Activated CD4-positive, alpha-beta T cell treated with anti-CD3 and anti-CD28 coated beads, Interleukin-2, amount 10 ng/mL, durations not matched to agents 7 days and 5 days (primary cell): ENCODE measurements at regions not wholly inside any gene's neighbourhood (a gene's known extent, or its start where the extent isn't known, plus 50 kb on each side); places are given as distances from the start of the nearest gene placed in this dataset.
A peak's percentile ranks its signal among the peaks of the same experiment; 100 is the strongest.

Source experiments
- CTCF ChIA-PET: fragments of 350-600 bp; sonication (Branson Sonifier 250); formaldehyde crosslinking; loops from one replicate; lab custom pipeline; 2021; ENCODE audit warnings: antibody characterized with exemption; lab: Charles Lee
- POLR2A ChIA-PET: fragments of 350-600 bp; sonication (Branson Sonifier 250); formaldehyde crosslinking; loops from one replicate; lab custom pipeline; 2021; ENCODE audit warnings: antibody characterized with exemption; lab: Charles Lee
- DNase-seq: peaks from one replicate; pipeline ENCODE4 v3.0.0-alpha.2; 2020
- H3K27ac Mint-ChIP-seq: one replicate; pipeline ENCODE4 v1.8.0; 2021; ENCODE audit warnings: mild to moderate bottlenecking, moderate library complexity, mixed read lengths
- H3K27me3 Mint-ChIP-seq: one replicate; pipeline ENCODE4 v1.8.0; 2021; ENCODE audit warnings: mixed read lengths
- H3K36me3 Mint-ChIP-seq: one replicate; pipeline ENCODE4 v1.8.0; 2021; ENCODE audit warnings: low read depth, mixed read lengths
- H3K4me1 Mint-ChIP-seq: one replicate; pipeline ENCODE4 v1.8.0; 2021; ENCODE audit warnings: mixed read lengths
- H3K4me3 Mint-ChIP-seq: one replicate; pipeline ENCODE4 v1.8.0; 2021; ENCODE audit warnings: mild to moderate bottlenecking, moderate library complexity, mixed read lengths
- H3K9me3 Mint-ChIP-seq: one replicate; pipeline ENCODE4 v1.8.0; 2021; ENCODE audit warnings: mixed read lengths

GRCh38 chr9:108586471-108587139 lies 269.2 kb downstream of the ACTL7B start:
- no peaks in the 10 kb centered on the region for H3K9me3 Mint-ChIP-seq
- H3K27ac Mint-ChIP-seq = no peak overlapping the region
- H3K4me1 Mint-ChIP-seq = no peaks in the 10 kb centered on the region
- H3K36me3 Mint-ChIP-seq = no peaks in the 10 kb centered on the region
- DNase-seq = no peak
- no peaks in the 10 kb centered on the region for H3K27me3 Mint-ChIP-seq
- no peak overlapping the region for H3K4me3 Mint-ChIP-seq
- POLR2A ChIA-PET = no interaction called here
- CTCF ChIA-PET = no interaction called here

- POLR2A ChIA-PET = no interaction called here
- no peaks in the 10 kb centered on the region for H3K9me3 Mint-ChIP-seq
Observed at GRCh38 chr9:108584860-108585259, 270.9 kb downstream of the ACTL7B start.

GRCh38 chr9:108582726-108583125 lies 273.1 kb downstream of the ACTL7B start:
- no peak overlapping the region for H3K27ac Mint-ChIP-seq
- no peaks in the 10 kb centered on the region for H3K36me3 Mint-ChIP-seq
- ChIA-PET POLR2A (no interaction called here), CTCF (no interaction called here)
- H3K9me3 Mint-ChIP-seq = no peaks in the 10 kb centered on the region
- DNase-seq = no peak
- H3K4me3 Mint-ChIP-seq = no peak overlapping the region
- no peaks in the 10 kb centered on the region for H3K27me3 Mint-ChIP-seq
- H3K4me1 Mint-ChIP-seq = no peaks in the 10 kb centered on the region

More at GRCh38 chr9:108584860-108585259, 270.9 kb downstream of the ACTL7B start:
- DNase-seq = no peak
- no peaks in the 10 kb centered on the region for H3K36me3 Mint-ChIP-seq
- H3K4me1 Mint-ChIP-seq = no peaks in the 10 kb centered on the region
- H3K27ac Mint-ChIP-seq = no peak overlapping the region
- H3K27me3 Mint-ChIP-seq = no peaks in the 10 kb centered on the region
- H3K4me3 Mint-ChIP-seq = no peak overlapping the region
- CTCF ChIA-PET = no interaction called here

GRCh38 chr9:108579757-108580439 lies 275.9 kb downstream of the ACTL7B start:
- H3K27ac Mint-ChIP-seq = no peak overlapping the region
- POLR2A ChIA-PET = no interaction called here

GRCh38 chr9:108575276-108575675 lies 280.5 kb downstream of the ACTL7B start:
- no peak for DNase-seq
- H3K27ac Mint-ChIP-seq = no peak overlapping the region
- H3K36me3 Mint-ChIP-seq = no peaks in the 10 kb centered on the region
- no peaks in the 10 kb centered on the region for H3K4me1 Mint-ChIP-seq
- no peaks in the 10 kb centered on the region for H3K27me3 Mint-ChIP-seq
- H3K9me3 Mint-ChIP-seq = no peaks in the 10 kb centered on the region
- CTCF ChIA-PET = no interaction called here
- no peak overlapping the region for H3K4me3 Mint-ChIP-seq
- POLR2A ChIA-PET = no interaction called here

More at GRCh38 chr9:108579757-108580439, 275.9 kb downstream of the ACTL7B start:
- no peaks in the 10 kb centered on the region for H3K4me1 Mint-ChIP-seq
- no peaks in the 10 kb centered on the region for H3K36me3 Mint-ChIP-seq
- H3K27me3 Mint-ChIP-seq = no peaks in the 10 kb centered on the region
- no peak for DNase-seq
- no peak overlapping the region for H3K4me3 Mint-ChIP-seq
- no peaks in the 10 kb centered on the region for H3K9me3 Mint-ChIP-seq
- CTCF ChIA-PET = no interaction called here

GRCh38 chr9:108569624-108570023 lies 286.2 kb downstream of the ACTL7B start:
- Mint-ChIP-seq H3K27me3 (no peaks in the 10 kb centered on the region), H3K36me3 (no peaks in the 10 kb centered on the region), H3K4me1 (no peaks in the 10 kb centered on the region), H3K9me3 (no peaks in the 10 kb centered on the region), H3K4me3 (no peak overlapping the region), H3K27ac (no peak overlapping the region)
- no peak for DNase-seq
- ChIA-PET POLR2A (no interaction called here), CTCF (no interaction called here)

GRCh38 chr9:108568093-108568492 lies 287.7 kb downstream of the ACTL7B start:
- Mint-ChIP-seq H3K9me3 (no peaks in the 10 kb centered on the region), H3K36me3 (no peaks in the 10 kb centered on the region), H3K27ac (no peak overlapping the region), H3K27me3 (no peaks in the 10 kb centered on the region), H3K4me1 (no peaks in the 10 kb centered on the region), H3K4me3 (no peak overlapping the region)
- CTCF ChIA-PET = no interaction called here
- POLR2A ChIA-PET = interaction anchor here (0.6 kb wide), 1 partner anchor 16 kb away, joined by 3 read pairs; no protein-coding TSS in a partner anchor
- no peak for DNase-seq

GRCh38 chr9:108567571-108567970 lies 288.2 kb downstream of the ACTL7B start:
- Mint-ChIP-seq H3K4me1 (no peaks in the 10 kb centered on the region), H3K27me3 (no peaks in the 10 kb centered on the region), H3K9me3 (no peaks in the 10 kb centered on the region), H3K36me3 (no peaks in the 10 kb centered on the region), H3K27ac (no peak overlapping the region), H3K4me3 (no peak overlapping the region)
- ChIA-PET POLR2A (interaction anchor here (0.6 kb wide), 1 partner anchor 17 kb away, joined by 3 read pairs; no protein-coding TSS in a partner anchor), CTCF (no interaction called here)
- DNase-seq = no peak

- ChIA-PET CTCF (no interaction called here), POLR2A (no interaction called here)
- Mint-ChIP-seq H3K27ac (no peak overlapping the region), H3K9me3 (no peaks in the 10 kb centered on the region), H3K4me3 (no peak overlapping the region), H3K27me3 (no peaks in the 10 kb centered on the region), H3K36me3 (no peaks in the 10 kb centered on the region), H3K4me1 (no peaks in the 10 kb centered on the region)
- peak; percentile 23 for DNase-seq
Observed at GRCh38 chr9:108565651-108566378, 290.0 kb downstream of the ACTL7B start.

- CTCF ChIA-PET = no interaction called here
- no peaks in the 10 kb centered on the region for H3K36me3 Mint-ChIP-seq
- H3K4me3 Mint-ChIP-seq = no peak overlapping the region
- H3K27ac Mint-ChIP-seq = no peak overlapping the region
- no peak for DNase-seq
- POLR2A ChIA-PET = no interaction called here
- H3K4me1 Mint-ChIP-seq = no peaks in the 10 kb centered on the region
- H3K27me3 Mint-ChIP-seq = no peaks in the 10 kb centered on the region
- no peaks in the 10 kb centered on the region for H3K9me3 Mint-ChIP-seq
Observed at GRCh38 chr9:108562176-108562575, 293.6 kb downstream of the ACTL7B start.

- no peaks in the 10 kb centered on the region for H3K36me3 Mint-ChIP-seq
- no peak overlapping the region for H3K4me3 Mint-ChIP-seq
- DNase-seq = no peak
- no peaks in the 10 kb centered on the region for H3K9me3 Mint-ChIP-seq
- H3K27ac Mint-ChIP-seq = no peak overlapping the region
- CTCF ChIA-PET = no interaction called here
- POLR2A ChIA-PET = no interaction called here
- no peaks in the 10 kb centered on the region for H3K27me3 Mint-ChIP-seq
- H3K4me1 Mint-ChIP-seq = no peaks in the 10 kb centered on the region
Observed at GRCh38 chr9:108559432-108559831, 296.4 kb downstream of the ACTL7B start.

GRCh38 chr9:108554831-108555230 lies 301.0 kb downstream of the ACTL7B start:
- POLR2A ChIA-PET = no interaction called here
- Mint-ChIP-seq H3K27me3 (no peaks in the 10 kb centered on the region), H3K4me3 (no peak overlapping the region), H3K9me3 (no peaks in the 10 kb centered on the region), H3K27ac (no peak overlapping the region), H3K36me3 (no peaks in the 10 kb centered on the region), H3K4me1 (no peaks in the 10 kb centered on the region)
- CTCF ChIA-PET = no interaction called here
- no peak for DNase-seq

GRCh38 chr9:108553111-108553635 lies 302.6 kb downstream of the ACTL7B start:
- H3K9me3 Mint-ChIP-seq = no peaks in the 10 kb centered on the region
- H3K27me3 Mint-ChIP-seq = no peaks in the 10 kb centered on the region
- H3K36me3 Mint-ChIP-seq = no peaks in the 10 kb centered on the region

More at GRCh38 chr9:108553111-108553635, 302.6 kb downstream of the ACTL7B start:
- no peaks in the 10 kb centered on the region for H3K4me1 Mint-ChIP-seq
- H3K4me3 Mint-ChIP-seq = no peak overlapping the region
- no peak overlapping the region for H3K27ac Mint-ChIP-seq
- ChIA-PET CTCF (no interaction called here), POLR2A (no interaction called here)
- DNase-seq = no peak
